ENCODE measurements at regions not wholly inside any gene's neighbourhood (a gene's known extent, or its start where the extent isn't known, plus 50 kb on each side); places are given as distances from the start of the nearest gene placed in this dataset.

- Histone ChIP-seq H3K4me3 (no peak overlapping the region), H3K4me1 (no peaks in the 10 kb centered on the region), H3K36me3 (no peaks in the 10 kb centered on the region), H3K9me3 (no peaks in the 10 kb centered on the region), H3K27me3 (peaks cover 0 to 29% (median 3%) of the 10 kb centered on the region in 9 donors), H3K27ac (no peak overlapping the region)
- TF ChIP-seq, protein P1, sequence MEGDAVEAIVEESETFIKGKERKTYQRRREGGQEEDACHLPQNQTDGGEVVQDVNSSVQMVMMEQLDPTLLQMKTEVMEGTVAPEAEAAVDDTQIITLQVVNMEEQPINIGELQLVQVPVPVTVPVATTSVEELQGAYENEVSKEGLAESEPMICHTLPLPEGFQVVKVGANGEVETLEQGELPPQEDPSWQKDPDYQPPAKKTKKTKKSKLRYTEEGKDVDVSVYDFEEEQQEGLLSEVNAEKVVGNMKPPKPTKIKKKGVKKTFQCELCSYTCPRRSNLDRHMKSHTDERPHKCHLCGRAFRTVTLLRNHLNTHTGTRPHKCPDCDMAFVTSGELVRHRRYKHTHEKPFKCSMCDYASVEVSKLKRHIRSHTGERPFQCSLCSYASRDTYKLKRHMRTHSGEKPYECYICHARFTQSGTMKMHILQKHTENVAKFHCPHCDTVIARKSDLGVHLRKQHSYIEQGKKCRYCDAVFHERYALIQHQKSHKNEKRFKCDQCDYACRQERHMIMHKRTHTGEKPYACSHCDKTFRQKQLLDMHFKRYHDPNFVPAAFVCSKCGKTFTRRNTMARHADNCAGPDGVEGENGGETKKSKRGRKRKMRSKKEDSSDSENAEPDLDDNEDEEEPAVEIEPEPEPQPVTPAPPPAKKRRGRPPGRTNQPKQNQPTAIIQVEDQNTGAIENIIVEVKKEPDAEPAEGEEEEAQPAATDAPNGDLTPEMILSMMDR (IDR thresholded peaks at IDR 0.05), result no peak
- TF ChIP-seq POLR2A (IDR thresholded peaks at IDR 0.05), result no peak
- no peak for ATAC-seq
- intact Hi-C loops (cut with DNase I), result no loop called here
- 74 to 80% (median 77%) methylated on average over 5 to 6 of the region's 6 CpGs for WGBS, 4 donors
- DNase-seq, result no peak
Measured at GRCh38 chr22:49382451-49382735, 445.3 kb downstream of the BRD1 start.

DNA sequence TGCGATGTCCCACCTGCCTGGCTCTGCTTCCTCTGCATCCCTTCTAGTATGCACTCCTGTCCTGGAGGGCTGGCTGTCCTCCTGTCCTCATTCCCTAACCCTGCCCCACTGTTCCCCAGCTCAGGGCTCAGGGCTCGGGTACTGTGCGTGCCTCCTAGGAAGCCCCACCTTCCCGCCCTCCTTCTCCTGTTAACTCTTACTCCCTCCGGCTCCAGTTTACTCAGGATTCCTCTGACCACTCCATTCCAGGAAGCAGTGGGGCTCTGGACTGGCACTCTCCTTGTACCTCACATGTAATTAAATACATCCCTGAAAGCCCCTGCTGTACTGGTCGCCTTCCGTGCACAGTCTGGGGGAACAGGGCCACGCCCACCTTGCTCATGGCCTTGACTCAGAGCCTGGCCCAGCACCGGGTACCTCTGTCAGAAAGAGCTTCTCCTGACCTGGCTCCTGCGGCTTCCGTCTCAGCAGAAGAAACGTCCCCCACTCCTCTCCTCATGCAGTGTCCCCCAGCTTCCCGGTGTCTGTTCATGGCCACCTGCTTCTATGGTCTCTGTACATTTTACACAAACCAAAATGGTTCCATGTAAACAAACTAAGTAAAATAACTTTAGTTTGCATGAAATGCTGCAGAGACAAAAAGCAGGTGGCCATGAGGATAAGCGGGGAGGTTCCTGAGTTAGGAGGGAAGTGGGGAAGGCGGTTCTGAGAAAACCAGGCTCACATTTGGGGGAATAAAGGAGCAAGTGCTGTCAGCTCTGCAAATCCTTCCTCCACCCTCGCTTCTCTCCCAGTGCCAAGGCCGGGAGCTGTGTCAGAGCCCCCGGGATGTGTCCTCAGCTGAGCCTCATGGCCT lies 445.9 kb downstream of the BRD1 start:
- H3K27me3 ChIP-seq, result peaks cover 0 to 29% (median 5%) of the 10 kb centered on the region in 9 donors
- H3K27ac ChIP-seq, result no peak overlapping the region
- TF ChIP-seq POLR2A (IDR thresholded peaks at IDR 0.05), result no peak
- TF ChIP-seq, protein P1 (IDR thresholded peaks at IDR 0.05), result no peak
- no peak for DNase-seq
- WGBS, 4 donors, result 57 to 64% (median 63%) methylated on average over 18 of the region's 18 CpGs
- no peaks in the 10 kb centered on the region for H3K4me1 ChIP-seq
- no peaks in the 10 kb centered on the region for H3K36me3 ChIP-seq
- intact Hi-C loops (cut with DNase I), result no loop called here
- no peak overlapping the region for H3K4me3 ChIP-seq
- no peaks in the 10 kb centered on the region for H3K9me3 ChIP-seq
- ATAC-seq, result no peak

GRCh38 chr22:49380828-49381114 lies 446.9 kb downstream of the BRD1 start:
- H3K27me3 ChIP-seq, result peaks cover 0 to 37% (median 5%) of the 10 kb centered on the region in 9 donors
- DNase-seq, result no peak
- no peaks in the 10 kb centered on the region for H3K9me3 ChIP-seq
- no peak overlapping the region for H3K27ac ChIP-seq
- H3K4me1 ChIP-seq, result no peaks in the 10 kb centered on the region
- TF ChIP-seq POLR2A (IDR thresholded peaks at IDR 0.05), result no peak
- TF ChIP-seq, protein P1 (IDR thresholded peaks at IDR 0.05), result no peak
- 31 to 65% (median 51%) methylated on average over 1 of the region's 1 CpG for WGBS, 4 donors
- intact Hi-C loops (cut with DNase I), result no loop called here
- H3K36me3 ChIP-seq, result no peaks in the 10 kb centered on the region
- no peak for ATAC-seq
- no peak overlapping the region for H3K4me3 ChIP-seq

DNA sequence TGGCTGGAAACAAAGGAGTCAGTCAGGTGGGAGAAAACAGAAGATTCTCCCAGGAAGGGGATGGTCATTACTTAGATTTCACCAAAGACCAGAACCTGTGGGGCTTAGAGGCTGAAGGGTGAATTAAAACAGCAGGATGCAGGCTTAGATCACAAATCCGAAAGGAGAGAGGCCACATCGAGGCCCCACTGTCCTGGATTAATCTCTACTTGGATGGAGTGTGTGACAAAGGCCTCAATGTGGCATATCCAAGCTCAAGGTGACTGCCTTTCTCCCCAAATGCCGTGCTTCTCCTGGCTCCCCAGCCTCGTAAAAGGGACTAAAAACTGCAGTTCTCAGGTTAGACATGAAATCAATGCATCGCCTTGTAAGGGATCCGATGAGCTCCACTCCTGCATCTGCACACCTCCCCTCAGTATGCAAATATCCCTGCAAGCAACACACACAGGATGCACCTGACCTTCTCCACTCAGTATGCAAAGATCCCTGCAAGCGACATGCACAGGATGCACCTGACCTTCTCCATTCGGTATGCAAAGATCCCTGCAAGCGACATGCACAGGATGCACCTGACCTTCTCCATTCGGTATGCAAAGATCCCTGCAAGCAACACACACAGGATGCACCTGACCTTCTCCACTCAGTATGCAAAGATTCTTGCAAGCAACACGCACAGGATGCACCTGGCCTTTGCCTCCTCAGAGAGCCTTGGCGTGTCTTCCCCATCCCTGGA lies 447.4 kb downstream of the BRD1 start:
- H3K4me1 ChIP-seq, result no peaks in the 10 kb centered on the region
- H3K27me3 ChIP-seq, result peaks cover 0 to 37% (median 5%) of the 10 kb centered on the region in 9 donors
- DNase-seq, result no peak
- TF ChIP-seq, protein P1 (IDR thresholded peaks at IDR 0.05), result no peak
- no peak for TF ChIP-seq POLR2A (IDR thresholded peaks at IDR 0.05)
- ATAC-seq, result no peak
- no peak overlapping the region for H3K4me3 ChIP-seq
- intact Hi-C loops (cut with DNase I), result no loop called here
- H3K27ac ChIP-seq, result no peak overlapping the region
- no peaks in the 10 kb centered on the region for H3K9me3 ChIP-seq
- WGBS, 4 donors, result 60 to 69% (median 63%) methylated on average over 9 to 12 of the region's 12 CpGs
- H3K36me3 ChIP-seq, result no peaks in the 10 kb centered on the region

Measured in heart left ventricle (tissue), 16 donors.